ENCODE measurements at regions not wholly inside any gene's neighbourhood (a gene's known extent, or its start where the extent isn't known, plus 50 kb on each side); places are given as distances from the start of the nearest gene placed in this dataset.

GRCh38 chr17:55575058-55575636 is 63.9 kb upstream of the SMIM36 start:
- DNase-seq (ENCODE audit: low spot score), result no peak
- in situ Hi-C loops (cut with MboI; ENCODE audit: low sequenced_read_pairs, unreplicated experiment), result no loop called here
- TF ChIP-seq CTCF (IDR thresholded peaks at IDR 0.05; ENCODE audit: borderline replicate concordance, control extremely low read depth, extremely low read depth, insufficient read depth, missing control alignments), result no peak

- no peak for DNase-seq (ENCODE audit: low spot score)
- in situ Hi-C loops (cut with MboI; ENCODE audit: low sequenced_read_pairs, unreplicated experiment), result no loop called here
- no peak for TF ChIP-seq CTCF (IDR thresholded peaks at IDR 0.05; ENCODE audit: borderline replicate concordance, control extremely low read depth, extremely low read depth, insufficient read depth, missing control alignments)
Measured at GRCh38 chr17:55572599-55572998, 61.3 kb upstream of the SMIM36 start.

- TF ChIP-seq CTCF (IDR thresholded peaks at IDR 0.05; ENCODE audit: borderline replicate concordance, control extremely low read depth, extremely low read depth, insufficient read depth, missing control alignments), result no peak
- no peak for DNase-seq (ENCODE audit: low spot score)
- in situ Hi-C loops (cut with MboI; ENCODE audit: low sequenced_read_pairs, unreplicated experiment), result no loop called here
Measured at GRCh38 chr17:55572139-55572538, 60.9 kb upstream of the SMIM36 start.

GRCh38 chr17:55571095-55571494 is 59.8 kb upstream of the SMIM36 start:
- DNase-seq (ENCODE audit: low spot score), result no peak
- TF ChIP-seq CTCF (IDR thresholded peaks at IDR 0.05; ENCODE audit: borderline replicate concordance, control extremely low read depth, extremely low read depth, insufficient read depth, missing control alignments), result no peak
- in situ Hi-C loops (cut with MboI; ENCODE audit: low sequenced_read_pairs, unreplicated experiment), result no loop called here

- in situ Hi-C loops (cut with MboI; ENCODE audit: low sequenced_read_pairs, unreplicated experiment), result no loop called here
- no peak for DNase-seq (ENCODE audit: low spot score)
- no peak for TF ChIP-seq CTCF (IDR thresholded peaks at IDR 0.05; ENCODE audit: borderline replicate concordance, control extremely low read depth, extremely low read depth, insufficient read depth, missing control alignments)
Measured at GRCh38 chr17:55570391-55570790, 59.1 kb upstream of the SMIM36 start.

- no peak for DNase-seq (ENCODE audit: low spot score)
- in situ Hi-C loops (cut with MboI; ENCODE audit: low sequenced_read_pairs, unreplicated experiment), result no loop called here
- TF ChIP-seq CTCF (IDR thresholded peaks at IDR 0.05; ENCODE audit: borderline replicate concordance, control extremely low read depth, extremely low read depth, insufficient read depth, missing control alignments), result no peak
Measured at GRCh38 chr17:55567240-55568214, 56.3 kb upstream of the SMIM36 start.
